ENCODE measurements at regions not wholly inside any gene's neighbourhood (a gene's known extent, or its start where the extent isn't known, plus 50 kb on each side); places are given as distances from the start of the nearest gene placed in this dataset.
"Not testable (repeated sequence)": the region's sequence is repeated elsewhere in the genome, so short reads cannot be mapped to it uniquely, and the experiment has no call there.

GRCh38 chr13:80160110-80160509 lies 180.8 kb downstream of the SPRY2 start:
- Histone ChIP-seq H3K36me3 (ENCODE audit: insufficient read depth, low read length) (no peaks in the 10 kb centered on the region), H3K4me3 (ENCODE audit: low read length) (no peak overlapping the region), H3K9ac (ENCODE audit: low read length) (no peak overlapping the region), H3K79me2 (ENCODE audit: low read length) (no peaks in the 10 kb centered on the region), H3K27me3 (ENCODE audit: low read length) (no peaks in the 10 kb centered on the region), H3K9me2 (replicated peaks; ENCODE audit: insufficient read depth, low read length) (no peaks in the 10 kb centered on the region), H4K20me1 (ENCODE audit: insufficient read depth, low read depth, low read length) (no peaks in the 10 kb centered on the region), H3K4me1 (ENCODE audit: low read length) (no peaks in the 10 kb centered on the region), H3K9me3 (ENCODE audit: low read length) (no peaks in the 10 kb centered on the region), H3K4me2 (ENCODE audit: low read depth, low read length, poor library complexity, severe bottlenecking) (no peak overlapping the region), H2AFZ (ENCODE audit: low read length) (no peak overlapping the region), H3K27ac (ENCODE audit: low read length) (no peak overlapping the region)
- DNase-seq = no peak

GRCh38 chr13:80157261-80157932 lies 183.5 kb downstream of the SPRY2 start:
- Histone ChIP-seq H3K4me3 (ENCODE audit: low read length) (no peak overlapping the region), H3K4me2 (ENCODE audit: low read depth, low read length, poor library complexity, severe bottlenecking) (no peak overlapping the region), H3K9me2 (replicated peaks; ENCODE audit: insufficient read depth, low read length) (no peaks in the 10 kb centered on the region), H3K27me3 (ENCODE audit: low read length) (no peaks in the 10 kb centered on the region), H4K20me1 (ENCODE audit: insufficient read depth, low read depth, low read length) (no peaks in the 10 kb centered on the region), H3K9ac (ENCODE audit: low read length) (no peak overlapping the region), H3K36me3 (ENCODE audit: insufficient read depth, low read length) (no peaks in the 10 kb centered on the region), H3K27ac (ENCODE audit: low read length) (no peak overlapping the region), H2AFZ (ENCODE audit: low read length) (no peak overlapping the region), H3K9me3 (ENCODE audit: low read length) (no peaks in the 10 kb centered on the region), H3K79me2 (ENCODE audit: low read length) (no peaks in the 10 kb centered on the region), H3K4me1 (ENCODE audit: low read length) (no peaks in the 10 kb centered on the region)
- DNase-seq = no peak

- not testable (repeated sequence) for H3K4me2 ChIP-seq (ENCODE audit: low read depth, low read length, poor library complexity, severe bottlenecking); H2AFZ ChIP-seq (ENCODE audit: low read length); DNase-seq; H3K4me1 ChIP-seq (ENCODE audit: low read length); H4K20me1 ChIP-seq (ENCODE audit: insufficient read depth, low read depth, low read length); H3K9me3 ChIP-seq (ENCODE audit: low read length); H3K27ac ChIP-seq (ENCODE audit: low read length); H3K27me3 ChIP-seq (ENCODE audit: low read length); H3K9me2 ChIP-seq (replicated peaks; ENCODE audit: insufficient read depth, low read length); H3K9ac ChIP-seq (ENCODE audit: low read length); H3K36me3 ChIP-seq (ENCODE audit: insufficient read depth, low read length); H3K79me2 ChIP-seq (ENCODE audit: low read length); H3K4me3 ChIP-seq (ENCODE audit: low read length)
Observed at GRCh38 chr13:80152142-80152541, 188.8 kb downstream of the SPRY2 start.

- no peaks in the 10 kb centered on the region for H3K9me2 ChIP-seq (replicated peaks; ENCODE audit: insufficient read depth, low read length)
- no peak for DNase-seq
- no peaks in the 10 kb centered on the region for H3K36me3 ChIP-seq (ENCODE audit: insufficient read depth, low read length)
- no peaks in the 10 kb centered on the region for H3K9me3 ChIP-seq (ENCODE audit: low read length)
- no peaks in the 10 kb centered on the region for H4K20me1 ChIP-seq (ENCODE audit: insufficient read depth, low read depth, low read length)
- no peak overlapping the region for H2AFZ ChIP-seq (ENCODE audit: low read length)
- no peak overlapping the region for H3K9ac ChIP-seq (ENCODE audit: low read length)
- H3K4me2 ChIP-seq (ENCODE audit: low read depth, low read length, poor library complexity, severe bottlenecking) = no peak overlapping the region
- no peak overlapping the region for H3K4me3 ChIP-seq (ENCODE audit: low read length)
- no peaks in the 10 kb centered on the region for H3K27me3 ChIP-seq (ENCODE audit: low read length)
- no peak overlapping the region for H3K27ac ChIP-seq (ENCODE audit: low read length)
- no peaks in the 10 kb centered on the region for H3K4me1 ChIP-seq (ENCODE audit: low read length)
- no peaks in the 10 kb centered on the region for H3K79me2 ChIP-seq (ENCODE audit: low read length)
Observed at GRCh38 chr13:80151016-80151415, 189.9 kb downstream of the SPRY2 start.

GRCh38 chr13:80149736-80150135 lies 191.2 kb downstream of the SPRY2 start:
- Histone ChIP-seq H2AFZ (ENCODE audit: low read length) (no peak overlapping the region), H3K79me2 (ENCODE audit: low read length) (no peaks in the 10 kb centered on the region), H3K4me1 (ENCODE audit: low read length) (no peaks in the 10 kb centered on the region), H3K27me3 (ENCODE audit: low read length) (no peaks in the 10 kb centered on the region), H3K9me2 (replicated peaks; ENCODE audit: insufficient read depth, low read length) (no peaks in the 10 kb centered on the region), H3K9me3 (ENCODE audit: low read length) (no peaks in the 10 kb centered on the region), H3K27ac (ENCODE audit: low read length) (no peak overlapping the region), H3K4me2 (ENCODE audit: low read depth, low read length, poor library complexity, severe bottlenecking) (no peak overlapping the region), H3K36me3 (ENCODE audit: insufficient read depth, low read length) (no peaks in the 10 kb centered on the region), H3K9ac (ENCODE audit: low read length) (no peak overlapping the region), H4K20me1 (ENCODE audit: insufficient read depth, low read depth, low read length) (no peaks in the 10 kb centered on the region), H3K4me3 (ENCODE audit: low read length) (no peak overlapping the region)
- DNase-seq = no peak

- Histone ChIP-seq H2AFZ (ENCODE audit: low read length) (no peak overlapping the region), H3K27me3 (ENCODE audit: low read length) (no peaks in the 10 kb centered on the region)
Observed at GRCh38 chr13:80145171-80145690, 195.7 kb downstream of the SPRY2 start.

GRCh38 chr13:80144493-80144892 lies 196.4 kb downstream of the SPRY2 start:
- Histone ChIP-seq H4K20me1 (ENCODE audit: insufficient read depth, low read depth, low read length) (no peaks in the 10 kb centered on the region), H3K9ac (ENCODE audit: low read length) (no peak overlapping the region), H3K9me2 (replicated peaks; ENCODE audit: insufficient read depth, low read length) (no peaks in the 10 kb centered on the region), H3K4me1 (ENCODE audit: low read length) (no peaks in the 10 kb centered on the region), H3K79me2 (ENCODE audit: low read length) (no peaks in the 10 kb centered on the region), H3K4me3 (ENCODE audit: low read length) (no peak overlapping the region), H3K27ac (ENCODE audit: low read length) (no peak overlapping the region), H3K4me2 (ENCODE audit: low read depth, low read length, poor library complexity, severe bottlenecking) (no peak overlapping the region), H3K27me3 (ENCODE audit: low read length) (no peaks in the 10 kb centered on the region), H3K36me3 (ENCODE audit: insufficient read depth, low read length) (no peaks in the 10 kb centered on the region), H2AFZ (ENCODE audit: low read length) (no peak overlapping the region), H3K9me3 (ENCODE audit: low read length) (peaks cover 2% of the 10 kb centered on the region; the same call in 1 of the 2 replicates)
- DNase-seq = no peak

More at GRCh38 chr13:80145171-80145690, 195.7 kb downstream of the SPRY2 start:
- no peaks in the 10 kb centered on the region for H3K79me2 ChIP-seq (ENCODE audit: low read length)
- no peaks in the 10 kb centered on the region for H3K4me1 ChIP-seq (ENCODE audit: low read length)
- no peak overlapping the region for H3K4me3 ChIP-seq (ENCODE audit: low read length)
- H3K36me3 ChIP-seq (ENCODE audit: insufficient read depth, low read length) = no peaks in the 10 kb centered on the region
- DNase-seq = no peak
- no peaks in the 10 kb centered on the region for H3K9me2 ChIP-seq (replicated peaks; ENCODE audit: insufficient read depth, low read length)
- no peak overlapping the region for H3K9ac ChIP-seq (ENCODE audit: low read length)
- no peaks in the 10 kb centered on the region for H4K20me1 ChIP-seq (ENCODE audit: insufficient read depth, low read depth, low read length)
- no peak overlapping the region for H3K27ac ChIP-seq (ENCODE audit: low read length)
- no peak overlapping the region for H3K4me2 ChIP-seq (ENCODE audit: low read depth, low read length, poor library complexity, severe bottlenecking)
- H3K9me3 ChIP-seq (ENCODE audit: low read length) = peaks cover 2% of the 10 kb centered on the region; the same call in 1 of the 2 replicates

- no peaks in the 10 kb centered on the region for H3K27me3 ChIP-seq (ENCODE audit: low read length)
- no peaks in the 10 kb centered on the region for H3K4me1 ChIP-seq (ENCODE audit: low read length)
- no peaks in the 10 kb centered on the region for H3K36me3 ChIP-seq (ENCODE audit: insufficient read depth, low read length)
- no peak for DNase-seq
- H3K27ac ChIP-seq (ENCODE audit: low read length) = no peak overlapping the region
- no peak overlapping the region for H2AFZ ChIP-seq (ENCODE audit: low read length)
- H3K4me2 ChIP-seq (ENCODE audit: low read depth, low read length, poor library complexity, severe bottlenecking) = no peak overlapping the region
- H3K9me3 ChIP-seq (ENCODE audit: low read length) = peaks cover 2% of the 10 kb centered on the region; the same call in 1 of the 2 replicates
- H3K79me2 ChIP-seq (ENCODE audit: low read length) = no peaks in the 10 kb centered on the region
- H4K20me1 ChIP-seq (ENCODE audit: insufficient read depth, low read depth, low read length) = no peaks in the 10 kb centered on the region
- H3K9me2 ChIP-seq (replicated peaks; ENCODE audit: insufficient read depth, low read length) = no peaks in the 10 kb centered on the region
- no peak overlapping the region for H3K4me3 ChIP-seq (ENCODE audit: low read length)
- no peak overlapping the region for H3K9ac ChIP-seq (ENCODE audit: low read length)
Observed at GRCh38 chr13:80141123-80141849, 199.6 kb downstream of the SPRY2 start.
